ENCODE measurements at regions not wholly inside any gene's neighbourhood (a gene's known extent, or its start where the extent isn't known, plus 50 kb on each side); places are given as distances from the start of the nearest gene placed in this dataset.

GRCh38 chr21:35849144-35849543, 211.2 kb downstream of the SETD4 start:
- no peak for DNase-seq (ENCODE audit: low read depth)

GRCh38 chr21:35843911-35844667, 216.2 kb downstream of the SETD4 start:
- peak; percentile 63 for DNase-seq (ENCODE audit: low read depth)

GRCh38 chr21:35840949-35841348, 219.4 kb downstream of the SETD4 start:
- no peak for DNase-seq (ENCODE audit: low read depth)

GRCh38 chr21:35840197-35840799, 220.0 kb downstream of the SETD4 start:
- DNase-seq (ENCODE audit: low read depth): peak; percentile 80

- DNase-seq (ENCODE audit: low read depth): no peak
Observed at GRCh38 chr21:35838987-35839763, 221.2 kb downstream of the SETD4 start.

GRCh38 chr21:35838350-35838749, 222.0 kb downstream of the SETD4 start:
- no peak for DNase-seq (ENCODE audit: low read depth)

- DNase-seq (ENCODE audit: low read depth): no peak
Observed at GRCh38 chr21:35833991-35834390, 226.3 kb downstream of the SETD4 start.

- no peak for DNase-seq (ENCODE audit: low read depth)
Observed at GRCh38 chr21:35833388-35833787, 226.9 kb downstream of the SETD4 start.

- DNase-seq (ENCODE audit: low read depth): no peak
Observed at GRCh38 chr21:35831230-35831629, 229.1 kb downstream of the SETD4 start.

GRCh38 chr21:35829067-35829466, 231.3 kb downstream of the SETD4 start:
- DNase-seq (ENCODE audit: low read depth): no peak

- DNase-seq (ENCODE audit: low read depth): no peak
Observed at GRCh38 chr21:35828161-35828560, 232.2 kb downstream of the SETD4 start.

GRCh38 chr21:35827004-35827403, 233.3 kb downstream of the SETD4 start:
- DNase-seq (ENCODE audit: low read depth): no peak

GRCh38 chr21:35825370-35826353, 234.7 kb downstream of the SETD4 start:
- no peak for DNase-seq (ENCODE audit: low read depth)

GRCh38 chr21:35824136-35824535, 236.2 kb downstream of the SETD4 start:
- DNase-seq (ENCODE audit: low read depth): no peak

GRCh38 chr21:35819134-35819533, 241.2 kb downstream of the SETD4 start:
- DNase-seq (ENCODE audit: low read depth): no peak

GRCh38 chr21:35818597-35818996, 241.7 kb downstream of the SETD4 start:
- DNase-seq (ENCODE audit: low read depth): no peak

- no peak for DNase-seq (ENCODE audit: low read depth)
Observed at GRCh38 chr21:35814858-35815619, 245.3 kb downstream of the SETD4 start.

- DNase-seq (ENCODE audit: low read depth): no peak
Observed at GRCh38 chr21:35812679-35813078, 247.6 kb downstream of the SETD4 start.

- no peak for DNase-seq (ENCODE audit: low read depth)
Observed at GRCh38 chr21:35811191-35811806, 249.0 kb downstream of the SETD4 start.

GRCh38 chr21:35810431-35810970, 249.8 kb downstream of the SETD4 start:
- DNase-seq (ENCODE audit: low read depth): no peak
